T-helper 1 cell treated with Interleukin-12 subunit alpha and Interleukin-12 subunit beta and Interleukin-4 antibody, amounts not matched to agents 30 μg/mL and 1 μg/mL, for 36 hours (primary cell): ENCODE measurements at regions not wholly inside any gene's neighbourhood (a gene's known extent, or its start where the extent isn't known, plus 50 kb on each side); places are given as distances from the start of the nearest gene placed in this dataset.

Source experiments
- H3K27ac Mint-ChIP-seq: one replicate; pipeline ENCODE4 v1.8.0; 2021; ENCODE audit warnings: mild to moderate bottlenecking, mixed read lengths
- H3K27me3 Mint-ChIP-seq: one replicate; pipeline ENCODE4 v1.8.0; 2021; ENCODE audit warnings: low read depth, mixed read lengths
- H3K36me3 Mint-ChIP-seq: one replicate; pipeline ENCODE4 v1.8.0; 2021; ENCODE audit warnings: low read depth, mixed read lengths
- H3K4me1 Mint-ChIP-seq: one replicate; pipeline ENCODE4 v1.8.0; 2021; ENCODE audit warnings: low read depth, mixed read lengths
- H3K4me3 Mint-ChIP-seq: one replicate; pipeline ENCODE4 v1.8.0; 2021; ENCODE audit warnings: mild to moderate bottlenecking, moderate library complexity, mixed read lengths
- H3K9me3 Mint-ChIP-seq: one replicate; pipeline ENCODE4 v1.8.0; 2021; ENCODE audit warnings: mixed read lengths

- Mint-ChIP-seq H3K27me3 (no peaks in the 10 kb centered on the region), H3K4me1 (no peaks in the 10 kb centered on the region), H3K4me3 (no peak overlapping the region), H3K36me3 (no peaks in the 10 kb centered on the region), H3K27ac (no peak overlapping the region), H3K9me3 (peaks cover 10% of the 10 kb centered on the region)
These were observed 677.3 kb upstream of the PCDH20 start for GRCh38 chr13:62092949-62093348.

GRCh38 chr13:62092536-62092935 is 676.9 kb upstream of the PCDH20 start:
- Mint-ChIP-seq H3K4me3 (no peak overlapping the region), H3K36me3 (no peaks in the 10 kb centered on the region), H3K27ac (no peak overlapping the region), H3K4me1 (no peaks in the 10 kb centered on the region), H3K9me3 (peaks cover 10% of the 10 kb centered on the region), H3K27me3 (no peaks in the 10 kb centered on the region)

GRCh38 chr13:62088165-62088564 is 672.5 kb upstream of the PCDH20 start:
- H3K27ac Mint-ChIP-seq, result no peak overlapping the region
- no peak overlapping the region for H3K4me3 Mint-ChIP-seq
- no peaks in the 10 kb centered on the region for H3K4me1 Mint-ChIP-seq
- H3K27me3 Mint-ChIP-seq, result no peaks in the 10 kb centered on the region
- H3K36me3 Mint-ChIP-seq, result no peaks in the 10 kb centered on the region
- H3K9me3 Mint-ChIP-seq, result peaks cover 4% of the 10 kb centered on the region

GRCh38 chr13:62087124-62087523 is 671.5 kb upstream of the PCDH20 start:
- H3K4me1 Mint-ChIP-seq, result no peaks in the 10 kb centered on the region
- no peaks in the 10 kb centered on the region for H3K9me3 Mint-ChIP-seq
- H3K27me3 Mint-ChIP-seq, result no peaks in the 10 kb centered on the region
- H3K27ac Mint-ChIP-seq, result no peak overlapping the region
- H3K4me3 Mint-ChIP-seq, result no peak overlapping the region
- no peaks in the 10 kb centered on the region for H3K36me3 Mint-ChIP-seq

GRCh38 chr13:62085337-62086229 is 669.9 kb upstream of the PCDH20 start:
- no peaks in the 10 kb centered on the region for H3K36me3 Mint-ChIP-seq
- no peaks in the 10 kb centered on the region for H3K9me3 Mint-ChIP-seq
- no peaks in the 10 kb centered on the region for H3K27me3 Mint-ChIP-seq
- no peak overlapping the region for H3K27ac Mint-ChIP-seq
- H3K4me1 Mint-ChIP-seq, result no peaks in the 10 kb centered on the region
- H3K4me3 Mint-ChIP-seq, result no peak overlapping the region

- Mint-ChIP-seq H3K4me1 (no peaks in the 10 kb centered on the region), H3K9me3 (no peaks in the 10 kb centered on the region), H3K36me3 (no peaks in the 10 kb centered on the region), H3K4me3 (no peak overlapping the region), H3K27me3 (no peaks in the 10 kb centered on the region), H3K27ac (no peak overlapping the region)
These were observed 669.1 kb upstream of the PCDH20 start for GRCh38 chr13:62084728-62085127.

- no peaks in the 10 kb centered on the region for H3K36me3 Mint-ChIP-seq
- no peak overlapping the region for H3K27ac Mint-ChIP-seq
- no peaks in the 10 kb centered on the region for H3K27me3 Mint-ChIP-seq
- peaks cover 4% of the 10 kb centered on the region for H3K9me3 Mint-ChIP-seq
- no peak overlapping the region for H3K4me3 Mint-ChIP-seq
- H3K4me1 Mint-ChIP-seq, result no peaks in the 10 kb centered on the region
These were observed 652.2 kb upstream of the PCDH20 start for GRCh38 chr13:62067821-62068220.

- Mint-ChIP-seq H3K27me3 (no peaks in the 10 kb centered on the region), H3K4me3 (no peak overlapping the region), H3K36me3 (no peaks in the 10 kb centered on the region), H3K9me3 (peaks cover 4% of the 10 kb centered on the region), H3K27ac (no peak overlapping the region), H3K4me1 (no peaks in the 10 kb centered on the region)
These were observed 649.4 kb upstream of the PCDH20 start for GRCh38 chr13:62065016-62065415.

GRCh38 chr13:62061751-62062150 is 646.1 kb upstream of the PCDH20 start:
- Mint-ChIP-seq H3K27ac (no peak overlapping the region), H3K36me3 (no peaks in the 10 kb centered on the region), H3K27me3 (no peaks in the 10 kb centered on the region), H3K4me1 (no peaks in the 10 kb centered on the region), H3K4me3 (no peak overlapping the region), H3K9me3 (no peaks in the 10 kb centered on the region)

- Mint-ChIP-seq H3K4me1 (no peaks in the 10 kb centered on the region), H3K36me3 (no peaks in the 10 kb centered on the region), H3K4me3 (no peak overlapping the region), H3K27ac (no peak overlapping the region), H3K9me3 (no peaks in the 10 kb centered on the region), H3K27me3 (no peaks in the 10 kb centered on the region)
These were observed 644.9 kb upstream of the PCDH20 start for GRCh38 chr13:62060570-62060969.

- no peaks in the 10 kb centered on the region for H3K36me3 Mint-ChIP-seq
- no peak overlapping the region for H3K27ac Mint-ChIP-seq
- no peaks in the 10 kb centered on the region for H3K27me3 Mint-ChIP-seq
- H3K4me3 Mint-ChIP-seq, result no peak overlapping the region
- H3K9me3 Mint-ChIP-seq, result peaks cover under 1% of the 10 kb centered on the region
- H3K4me1 Mint-ChIP-seq, result no peaks in the 10 kb centered on the region
These were observed 641.6 kb upstream of the PCDH20 start for GRCh38 chr13:62057286-62057685.

GRCh38 chr13:62049992-62050391 is 634.3 kb upstream of the PCDH20 start:
- Mint-ChIP-seq H3K27ac (no peak overlapping the region), H3K4me3 (no peak overlapping the region), H3K36me3 (no peaks in the 10 kb centered on the region), H3K9me3 (peaks cover 14% of the 10 kb centered on the region), H3K27me3 (no peaks in the 10 kb centered on the region), H3K4me1 (no peaks in the 10 kb centered on the region)

GRCh38 chr13:62046512-62046911 is 630.9 kb upstream of the PCDH20 start:
- no peaks in the 10 kb centered on the region for H3K4me1 Mint-ChIP-seq
- no peak overlapping the region for H3K27ac Mint-ChIP-seq
- H3K36me3 Mint-ChIP-seq, result no peaks in the 10 kb centered on the region
- H3K27me3 Mint-ChIP-seq, result no peaks in the 10 kb centered on the region
- no peak overlapping the region for H3K4me3 Mint-ChIP-seq
- H3K9me3 Mint-ChIP-seq, result peaks cover 11% of the 10 kb centered on the region

- Mint-ChIP-seq H3K4me3 (no peak overlapping the region), H3K9me3 (peaks cover 4% of the 10 kb centered on the region), H3K36me3 (no peaks in the 10 kb centered on the region), H3K27ac (no peak overlapping the region), H3K27me3 (no peaks in the 10 kb centered on the region), H3K4me1 (no peaks in the 10 kb centered on the region)
These were observed 628.0 kb upstream of the PCDH20 start for GRCh38 chr13:62043600-62043999.

GRCh38 chr13:62040806-62041205 is 625.2 kb upstream of the PCDH20 start:
- no peak overlapping the region for H3K4me3 Mint-ChIP-seq
- no peaks in the 10 kb centered on the region for H3K27me3 Mint-ChIP-seq
- no peak overlapping the region for H3K27ac Mint-ChIP-seq
- no peaks in the 10 kb centered on the region for H3K36me3 Mint-ChIP-seq
- H3K9me3 Mint-ChIP-seq, result peaks cover 4% of the 10 kb centered on the region
- H3K4me1 Mint-ChIP-seq, result no peaks in the 10 kb centered on the region
